IMR-90 (cell line): ENCODE measurements at regions not wholly inside any gene's neighbourhood (a gene's known extent, or its start where the extent isn't known, plus 50 kb on each side); places are given as distances from the start of the nearest gene placed in this dataset.

Experiments used
- ATAC-seq: fragments of 200-7000 bp; cut with Tn5 transposase; 2 replicates; pipeline ENCODE4 v1.9.1; 2020; ENCODE audit warnings: low read depth, mild to moderate bottlenecking, moderate library complexity
- BruUV-seq: library from RNA; stranded (reverse); fragments of 400-500 nt; replicated peaks from 2 replicates; lab custom pipeline; 2021; lab: Mats Ljungman, UMichigan
- CTCF ChIA-PET: fragments of 300-600 bp; formaldehyde crosslinking; extraction: SDS; loops from one replicate; lab custom pipeline; 2021; ENCODE audit warnings: antibody characterized with exemption; lab: Yijun Ruan, JAX
- POLR2A ChIA-PET: fragments of 300-600 bp; sonication (Branson Sonifier 250); formaldehyde crosslinking; loops from one replicate; lab custom pipeline; 2022; ENCODE audit warnings: antibody characterized with exemption; ENCODE audit not compliant: unreplicated experiment; lab: Charles Lee
- DNase-seq: peaks from one replicate; pipeline ENCODE4 v3.0.0; 2013
- H2AFZ ChIP-seq: replicated peaks from 2 replicates; pipeline ENCODE3; 2013; ENCODE audit warnings: low read length, mild to moderate bottlenecking; ENCODE audit not compliant: poor library complexity
- H2AK5ac ChIP-seq: 2 replicates; pipeline ENCODE4 v1.6.1; 2013; ENCODE audit warnings: low read depth, low read length, inconsistent platforms
- H2AK9ac ChIP-seq: replicated peaks from 2 replicates; pipeline ENCODE3; 2013; ENCODE audit warnings: mild to moderate bottlenecking, low read depth, low read length, moderate library complexity; ENCODE audit not compliant: poor library complexity
- H2BK120ac ChIP-seq: 2 replicates; pipeline ENCODE4 v1.6.1; 2013; ENCODE audit warnings: low read depth, low read length, inconsistent platforms
- H2BK15ac ChIP-seq: 3 replicates; pipeline ENCODE4 v1.6.1; 2013; ENCODE audit warnings: low read depth, low read length, inconsistent platforms
- H2BK20ac ChIP-seq: 2 replicates; pipeline ENCODE4 v1.6.1; 2013; ENCODE audit warnings: low read depth, mild to moderate bottlenecking, inconsistent platforms, low read length, moderate library complexity
- H2BK5ac ChIP-seq: 2 replicates; pipeline ENCODE4 v1.6.1; 2013; ENCODE audit warnings: mild to moderate bottlenecking, low read depth, low read length, inconsistent platforms; ENCODE audit not compliant: poor library complexity, severe bottlenecking
- H3K14ac ChIP-seq: replicated peaks from 2 replicates; pipeline ENCODE4 v1.6.1; 2013; ENCODE audit warnings: low read depth, low read length, inconsistent platforms
- H3K18ac ChIP-seq: 2 replicates; pipeline ENCODE4 v1.6.1; 2013; ENCODE audit warnings: low read depth, low read length, control low read depth
- H3K23ac ChIP-seq: 2 replicates; pipeline ENCODE4 v1.6.1; 2013; ENCODE audit warnings: low read depth, low read length, inconsistent platforms
- H3K27ac ChIP-seq: 2 replicates; pipeline ENCODE4 v1.5.1; 2013; ENCODE audit warnings: mild to moderate bottlenecking, control low read depth, low read length; ENCODE audit not compliant: insufficient read depth
- H3K27me3 ChIP-seq: 2 replicates; pipeline ENCODE4 v1.6.1; 2013; ENCODE audit warnings: low read length; ENCODE audit not compliant: control insufficient read depth, insufficient read depth
- H3K36me3 ChIP-seq: 2 replicates; pipeline ENCODE4 v1.6.1; 2013; ENCODE audit warnings: low read length, mixed read lengths; ENCODE audit not compliant: control insufficient read depth, insufficient read depth
- H3K4ac ChIP-seq: 2 replicates; pipeline ENCODE4 v1.6.1; 2013; ENCODE audit warnings: low read depth, low read length, inconsistent platforms
- H3K4me1 ChIP-seq: 2 replicates; pipeline ENCODE4 v1.6.1; 2013; ENCODE audit warnings: low read length, mixed read lengths; ENCODE audit not compliant: control insufficient read depth, insufficient read depth
- H3K4me2 ChIP-seq: 2 replicates; pipeline ENCODE4 v1.6.1; 2013; ENCODE audit warnings: low read depth, mild to moderate bottlenecking, control low read depth, low read length, moderate library complexity
- H3K4me3 ChIP-seq: 2 replicates; pipeline ENCODE4 v1.5.1; 2013; ENCODE audit warnings: low read depth, mild to moderate bottlenecking, control low read depth, low read length, moderate library complexity; ENCODE audit not compliant: insufficient read depth
- H3K56ac ChIP-seq: 2 replicates; pipeline ENCODE4 v1.6.1; 2013; ENCODE audit warnings: low read length, inconsistent platforms; ENCODE audit not compliant: insufficient read depth; ENCODE audit errors: extremely low read depth
- H3K79me1 ChIP-seq, 2 experiments: 2 replicates each; pipeline ENCODE4 v1.6.1; 2013; ENCODE audit warnings: low read length in 2 of 2, inconsistent platforms in 1 of 2, low read depth in 1 of 2
- H3K9ac ChIP-seq: 2 replicates; pipeline ENCODE4 v1.6.1; 2013; ENCODE audit warnings: low read depth, low read length, control low read depth
- H3K9me1 ChIP-seq: 2 replicates; pipeline ENCODE4 v1.6.1; 2013; ENCODE audit warnings: low read length, inconsistent platforms; ENCODE audit not compliant: insufficient read depth
- H3K9me3 ChIP-seq: 2 replicates; pipeline ENCODE4 v1.6.1; 2013; ENCODE audit warnings: low read length; ENCODE audit not compliant: control insufficient read depth, insufficient read depth
- H4K20me1 ChIP-seq: 2 replicates; pipeline ENCODE4 v1.6.1; 2013; ENCODE audit warnings: low read length, inconsistent platforms; ENCODE audit not compliant: insufficient read depth
- H4K5ac ChIP-seq: 2 replicates; pipeline ENCODE4 v1.6.1; 2013; ENCODE audit warnings: mild to moderate bottlenecking, low read depth, low read length, control low read depth
- H4K8ac ChIP-seq, 2 experiments: 2 replicates each; pipeline ENCODE4 v1.6.1; 2013; ENCODE audit warnings: low read depth in 2 of 2, low read length in 2 of 2, control low read depth in 1 of 2, inconsistent platforms in 1 of 2
- H4K91ac ChIP-seq: 2 replicates; pipeline ENCODE4 v1.6.1; 2013; ENCODE audit warnings: low read depth, low read length, inconsistent platforms; ENCODE audit not compliant: insufficient read depth
- BHLHE40 ChIP-seq: fragments of 150-350 bp; IDR thresholded peaks from 2 replicates; pipeline ENCODE4 v1.6.1; 2016; ENCODE audit warnings: mild to moderate bottlenecking, low read depth, low read length
- CEBPB ChIP-seq: IDR thresholded peaks from 2 replicates; pipeline ENCODE4 v1.6.1; 2012; ENCODE audit warnings: low read depth, low read length, improper control_type of control experiment
- CHD1 ChIP-seq: IDR thresholded peaks from 2 replicates; pipeline ENCODE4 v1.6.1; 2012; ENCODE audit warnings: low read depth, low read length, improper control_type of control experiment
- FOS ChIP-seq: fragments of 150-350 bp; IDR thresholded peaks from 2 replicates; pipeline ENCODE4 v1.6.1; 2016; ENCODE audit warnings: low read depth, low read length
- MAFK ChIP-seq: IDR thresholded peaks from 2 replicates; pipeline ENCODE4 v1.6.1; 2012; ENCODE audit warnings: low read depth, low read length, improper control_type of control experiment
- MAZ ChIP-seq: IDR thresholded peaks from 2 replicates; pipeline ENCODE4 v1.6.1; 2012; ENCODE audit warnings: low read depth, mild to moderate bottlenecking, low read length, improper control_type of control experiment, moderate library complexity, borderline replicate concordance
- MXI1 ChIP-seq: IDR thresholded peaks from 2 replicates; pipeline ENCODE4 v1.6.1; 2012; ENCODE audit warnings: low read depth, mild to moderate bottlenecking, low read length, moderate library complexity, borderline replicate concordance
- NFE2L2 ChIP-seq: fragments of 150-350 bp; IDR thresholded peaks from 2 replicates; pipeline ENCODE4 v1.6.1; 2016; ENCODE audit warnings: low read depth, mild to moderate bottlenecking, low read length
- RAD21 ChIP-seq: IDR thresholded peaks from 2 replicates; pipeline ENCODE4 v1.6.1; 2012; ENCODE audit warnings: low read length, improper control_type of control experiment
- RCOR1 ChIP-seq: IDR thresholded peaks from 2 replicates; pipeline ENCODE4 v1.6.1; 2012; ENCODE audit warnings: mild to moderate bottlenecking, low read length, improper control_type of control experiment; ENCODE audit not compliant: insufficient replicate concordance
- RFX5 ChIP-seq: IDR thresholded peaks from 2 replicates; pipeline ENCODE4 v1.8.0; 2012; ENCODE audit warnings: low read depth, mild to moderate bottlenecking, low read length, moderate library complexity
- SMC3 ChIP-seq: fragments of 150-350 bp; IDR thresholded peaks from 2 replicates; pipeline ENCODE4 v1.6.1; 2016; ENCODE audit warnings: low read depth, mild to moderate bottlenecking, antibody characterized with exemption, low read length, moderate library complexity
- USF2 ChIP-seq: fragments of 150-350 bp; IDR thresholded peaks from 2 replicates; pipeline ENCODE4 v1.6.1; 2017; ENCODE audit warnings: mild to moderate bottlenecking, antibody characterized with exemption, low read length, low read depth
- WGBS, 2 experiments: methylation state at CpG; one replicate each; pipeline versions ENCODE4 v1.1.5 to v1.1.7; 2013; ENCODE audit warnings: missing lambda C conversion rate in 2 of 2; ENCODE audit not compliant: insufficient read length in 1 of 2; ENCODE audit errors: extremely low coverage in 2 of 2; 5-methylcytosine and 5-hydroxymethylcytosine counted together
- dilution Hi-C: fragments of 300-500 bp; cut with HindIII; formaldehyde crosslinking; loops from one replicate; pipeline ENCODE4 v1.14.3; 2018; ENCODE audit warnings: low sequenced_read_pairs; ENCODE audit not compliant: unreplicated experiment
- in situ Hi-C: fragments of 300-500 bp; cut with MboI; formaldehyde crosslinking; loops from 3 replicates; pipeline ENCODE4 v1.14.3; 2019; ENCODE audit warnings: low sequenced_read_pairs, inconsistent platforms, mixed read lengths
- intact Hi-C: fragments of 100-400 bp; cut with micrococcal nuclease; formaldehyde crosslinking; loops from 2 replicates; pipeline ENCODE4 v1.10.0; 2022
- TF ChIP-seq, protein P1 (sequence below): fragments of 150-350 bp; IDR thresholded peaks from 2 replicates; pipeline ENCODE4 v1.6.1; 2016; ENCODE audit warnings: low read depth, mild to moderate bottlenecking, low read length, moderate library complexity, borderline replicate concordance
- TF ChIP-seq, protein P2 (sequence below): conservative IDR thresholded peaks from 2 replicates; pipeline ENCODE4 v1.5.1; 2012; ENCODE audit warnings: mild to moderate bottlenecking, low read depth, low read length, improper control_type of control experiment

GRCh38 chr5:53373451-53374158, 106.8 kb upstream of the FST start:
- intact Hi-C loops: no loop called here
- Histone ChIP-seq H3K27me3 (no peaks in the 10 kb centered on the region), H2BK5ac (peak overlapping the region; percentile 66), H3K79me1 (no peaks in the 10 kb centered on the region), H2AK9ac (no peak overlapping the region), H3K36me3 (no peaks in the 10 kb centered on the region; the same call in 1 of the 2 replicates), H4K20me1 (no peaks in the 10 kb centered on the region), H3K4me2 (no peak overlapping the region), H4K91ac (no peak overlapping the region), H2BK120ac (peak overlapping the region; percentile 57; the same call in 1 of the 2 replicates), H3K18ac (peak overlapping the region; percentile 47; the same call in 1 of the 2 replicates), H3K9ac (no peak overlapping the region), H2AK5ac (no peak overlapping the region; the same call in 1 of the 2 replicates), H3K4me1 (peaks cover 2% of the 10 kb centered on the region; the same call in 1 of the 2 replicates), H3K9me3 (no peaks in the 10 kb centered on the region), H2BK15ac (no peak overlapping the region), H3K23ac (no peak overlapping the region), H2BK20ac (no peak overlapping the region; the same call in 1 of the 2 replicates), H3K56ac (no peak overlapping the region), H3K4ac (no peak overlapping the region), H2AFZ (no peak overlapping the region), H3K4me3 (no peak overlapping the region), H3K27ac (no peak overlapping the region), H4K8ac (peak overlapping the region in 1 of 2 experiments; percentile 61; a peak in 1 of 4 replicates), H3K9me1 (no peaks in the 10 kb centered on the region), H3K14ac (0 out of 2 replicates have a peak overlapping the region, but pooled peaks have one; percentile 28), H4K5ac (peak overlapping the region; percentile 59; the same call in 1 of the 2 replicates)
- no TSS peak for BruUV-seq
- POLR2A ChIA-PET: no interaction called here
- peak; percentile 62 for DNase-seq
- no CpG with 5 or more reads among the region's 3 CpGs for WGBS, 2 experiments
- CTCF ChIA-PET: no interaction called here
- in situ Hi-C loops: no loop called here
- dilution Hi-C loops: no loop called here
- ATAC-seq: no peak
- TF ChIP-seq FOS: no peak
- TF ChIP-seq, protein P1, sequence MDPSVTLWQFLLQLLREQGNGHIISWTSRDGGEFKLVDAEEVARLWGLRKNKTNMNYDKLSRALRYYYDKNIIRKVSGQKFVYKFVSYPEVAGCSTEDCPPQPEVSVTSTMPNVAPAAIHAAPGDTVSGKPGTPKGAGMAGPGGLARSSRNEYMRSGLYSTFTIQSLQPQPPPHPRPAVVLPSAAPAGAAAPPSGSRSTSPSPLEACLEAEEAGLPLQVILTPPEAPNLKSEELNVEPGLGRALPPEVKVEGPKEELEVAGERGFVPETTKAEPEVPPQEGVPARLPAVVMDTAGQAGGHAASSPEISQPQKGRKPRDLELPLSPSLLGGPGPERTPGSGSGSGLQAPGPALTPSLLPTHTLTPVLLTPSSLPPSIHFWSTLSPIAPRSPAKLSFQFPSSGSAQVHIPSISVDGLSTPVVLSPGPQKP: no peak
- no peak for TF ChIP-seq MAZ
- TF ChIP-seq RAD21: no peak
- no peak for TF ChIP-seq USF2
- TF ChIP-seq RCOR1: no peak
- TF ChIP-seq SMC3: no peak
- TF ChIP-seq RFX5: no peak
- TF ChIP-seq MXI1: no peak
- TF ChIP-seq, protein P2, sequence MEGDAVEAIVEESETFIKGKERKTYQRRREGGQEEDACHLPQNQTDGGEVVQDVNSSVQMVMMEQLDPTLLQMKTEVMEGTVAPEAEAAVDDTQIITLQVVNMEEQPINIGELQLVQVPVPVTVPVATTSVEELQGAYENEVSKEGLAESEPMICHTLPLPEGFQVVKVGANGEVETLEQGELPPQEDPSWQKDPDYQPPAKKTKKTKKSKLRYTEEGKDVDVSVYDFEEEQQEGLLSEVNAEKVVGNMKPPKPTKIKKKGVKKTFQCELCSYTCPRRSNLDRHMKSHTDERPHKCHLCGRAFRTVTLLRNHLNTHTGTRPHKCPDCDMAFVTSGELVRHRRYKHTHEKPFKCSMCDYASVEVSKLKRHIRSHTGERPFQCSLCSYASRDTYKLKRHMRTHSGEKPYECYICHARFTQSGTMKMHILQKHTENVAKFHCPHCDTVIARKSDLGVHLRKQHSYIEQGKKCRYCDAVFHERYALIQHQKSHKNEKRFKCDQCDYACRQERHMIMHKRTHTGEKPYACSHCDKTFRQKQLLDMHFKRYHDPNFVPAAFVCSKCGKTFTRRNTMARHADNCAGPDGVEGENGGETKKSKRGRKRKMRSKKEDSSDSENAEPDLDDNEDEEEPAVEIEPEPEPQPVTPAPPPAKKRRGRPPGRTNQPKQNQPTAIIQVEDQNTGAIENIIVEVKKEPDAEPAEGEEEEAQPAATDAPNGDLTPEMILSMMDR: no peak
- TF ChIP-seq NFE2L2: no peak
- TF ChIP-seq CEBPB: no peak
- no peak for TF ChIP-seq MAFK
- TF ChIP-seq CHD1: no peak
- no peak for TF ChIP-seq BHLHE40
